Lower leg skin (tissue), 4 donors: ENCODE measurements at regions not wholly inside any gene's neighbourhood (a gene's known extent, or its start where the extent isn't known, plus 50 kb on each side); places are given as distances from the start of the nearest gene placed in this dataset.
"Not testable (repeated sequence)": the region's sequence is repeated elsewhere in the genome, so short reads cannot be mapped to it uniquely, and the experiment has no call there.

Experiments
- DNase-seq, 2 donors: peaks; one replicate each; pipeline ENCODE4 v3.0.0-alpha.2; 2019; ENCODE audit warnings: low spot score in 2 of 2
- H3K4me3 ChIP-seq: fragments of 200-600 bp; sonication (generic); 2 replicates; pipeline ENCODE4 v1.5.1; 2017; ENCODE audit warnings: mild to moderate bottlenecking, low read depth; ENCODE audit not compliant: poor library complexity, severe bottlenecking
- CTCF ChIP-seq, 3 donors: fragments of 450-650 bp; IDR thresholded peaks; one replicate each; pipeline ENCODE4 v1.5.1; 2016; ENCODE audit warnings: antibody characterized with exemption in 3 of 3, mild to moderate bottlenecking in 3 of 3, moderate library complexity in 2 of 3
- POLR2A ChIP-seq, 2 donors: fragments of 450-650 bp; IDR thresholded peaks; one replicate each; pipeline ENCODE4 v1.6.1; 2016 to 2017; ENCODE audit warnings: antibody characterized with exemption in 2 of 2, mild to moderate bottlenecking in 1 of 2, moderate library complexity in 1 of 2
- WGBS, 2 donors: methylation state at CpG; one replicate each; pipeline ENCODE4 v1.1.5; 2018; 5-methylcytosine and 5-hydroxymethylcytosine counted together
- intact Hi-C: fragments of 100-400 bp; cut with DNase I; formaldehyde crosslinking; loops from one replicate; pipeline ENCODE4 v1.15.0; 2023; ENCODE audit warnings: low total_unique reads

- 81 to 87% methylated on average over 3 of the region's 3 CpGs for WGBS, 2 donors
Measured at GRCh38 chr5:17064241-17064640, 128.2 kb upstream of the MYO10 start.

GRCh38 chr5:17065458-17065857, 129.4 kb upstream of the MYO10 start:
- H3K4me3 ChIP-seq = no peak overlapping the region
- TF ChIP-seq POLR2A (IDR thresholded peaks at IDR 0.05) = no peak
- no peak for TF ChIP-seq CTCF (IDR thresholded peaks at IDR 0.05)
- intact Hi-C loops = no loop called here
- WGBS, 2 donors = 79 to 80% methylated on average over 3 of the region's 3 CpGs
- DNase-seq = no peak

More at GRCh38 chr5:17064241-17064640, 128.2 kb upstream of the MYO10 start:
- TF ChIP-seq POLR2A (IDR thresholded peaks at IDR 0.05) (no peak), CTCF (IDR thresholded peaks at IDR 0.05) (no peak)
- intact Hi-C loops = no loop called here
- no peak for DNase-seq
- no peak overlapping the region for H3K4me3 ChIP-seq

- intact Hi-C loops, H3K4me3 ChIP-seq, DNase-seq: not testable (repeated sequence)
- 94 to 95% methylated on average over 5 of the region's 5 CpGs for WGBS, 2 donors
Measured at GRCh38 chr5:17066026-17066425, 129.9 kb upstream of the MYO10 start.

- TF ChIP-seq CTCF (IDR thresholded peaks at IDR 0.05) (no peak), POLR2A (IDR thresholded peaks at IDR 0.05) (no peak)
- intact Hi-C loops = no loop called here
- WGBS, 2 donors = 92% methylated on average over 8 of the region's 8 CpGs
- no peak for DNase-seq
- H3K4me3 ChIP-seq = no peak overlapping the region
Measured at GRCh38 chr5:17067657-17068392, 131.7 kb upstream of the MYO10 start.

GRCh38 chr5:17069995-17070511, 134.0 kb upstream of the MYO10 start:
- intact Hi-C loops = no loop called here
- 35 to 50% methylated on average over 13 of the region's 13 CpGs for WGBS, 2 donors

GRCh38 chr5:17070647-17071046, 134.6 kb upstream of the MYO10 start:
- intact Hi-C loops = no loop called here
- WGBS, 2 donors = 29 to 31% methylated on average over 6 of the region's 6 CpGs
- no peak overlapping the region for H3K4me3 ChIP-seq
- no peak for DNase-seq
- no peak for TF ChIP-seq POLR2A (IDR thresholded peaks at IDR 0.05)
- no peak for TF ChIP-seq CTCF (IDR thresholded peaks at IDR 0.05)

More at GRCh38 chr5:17069995-17070511, 134.0 kb upstream of the MYO10 start:
- no peak for DNase-seq
- H3K4me3 ChIP-seq = no peak overlapping the region
- TF ChIP-seq CTCF (IDR thresholded peaks at IDR 0.05) (no peak), POLR2A (IDR thresholded peaks at IDR 0.05) (no peak)
